Activated T-cell treated with anti-CD3 and anti-CD28 coated beads for 48 hours (primary cell): ENCODE measurements at regions not wholly inside any gene's neighbourhood (a gene's known extent, or its start where the extent isn't known, plus 50 kb on each side); places are given as distances from the start of the nearest gene placed in this dataset.

Experiments
- DNase-seq: peaks from one replicate; pipeline ENCODE4 v3.0.0-alpha.2; 2020; ENCODE audit warnings: low read depth

DNA sequence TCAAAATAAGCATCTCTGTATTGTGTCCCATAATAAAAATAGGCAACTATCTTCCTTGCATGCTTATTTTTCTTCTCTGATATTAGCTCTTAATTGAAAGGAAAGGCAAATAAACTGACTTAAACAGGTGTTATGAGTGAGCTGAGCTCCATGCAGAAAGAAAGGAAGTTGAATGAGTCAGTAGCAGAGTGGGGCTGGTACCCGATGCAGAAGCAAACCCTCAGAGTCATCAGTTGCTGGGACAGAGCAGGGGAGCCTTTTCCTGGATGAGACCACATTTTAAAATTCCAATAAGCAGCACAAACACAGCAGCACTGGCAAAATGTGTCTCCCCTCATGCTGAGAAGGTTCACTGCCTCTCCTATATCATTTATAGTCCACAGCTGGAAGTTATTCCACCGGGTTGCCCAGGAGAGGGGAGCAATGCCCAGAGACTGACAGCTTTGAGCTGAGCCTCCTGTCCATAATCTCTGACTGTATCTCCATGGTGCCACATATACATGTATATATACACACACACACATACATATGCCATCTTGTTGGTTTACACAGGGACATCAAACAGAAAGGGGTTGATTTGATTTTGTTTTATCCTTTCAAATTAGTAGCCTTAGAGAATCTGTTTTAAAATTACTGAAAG, 274.3 kb upstream of the PPARGC1A start:
- no peak for DNase-seq

DNA sequence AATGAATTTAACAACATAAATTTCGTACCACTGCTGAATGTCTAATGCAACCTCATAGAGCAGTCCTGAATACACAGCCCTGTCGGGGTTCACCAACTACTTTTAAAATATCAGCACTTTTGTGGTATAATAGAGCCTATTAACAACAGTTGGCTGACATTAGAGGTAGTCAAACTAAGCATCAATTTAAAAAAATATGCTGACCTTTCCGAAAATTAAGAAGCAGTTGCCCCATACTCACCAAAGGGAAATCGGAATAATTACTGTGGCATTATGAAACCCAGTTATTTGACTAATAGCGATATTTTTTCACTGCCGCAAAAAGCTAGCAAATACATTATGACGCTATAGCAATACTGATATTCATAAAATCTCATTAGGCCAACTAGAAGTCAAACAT, 273.5 kb upstream of the PPARGC1A start:
- DNase-seq = no peak

DNA sequence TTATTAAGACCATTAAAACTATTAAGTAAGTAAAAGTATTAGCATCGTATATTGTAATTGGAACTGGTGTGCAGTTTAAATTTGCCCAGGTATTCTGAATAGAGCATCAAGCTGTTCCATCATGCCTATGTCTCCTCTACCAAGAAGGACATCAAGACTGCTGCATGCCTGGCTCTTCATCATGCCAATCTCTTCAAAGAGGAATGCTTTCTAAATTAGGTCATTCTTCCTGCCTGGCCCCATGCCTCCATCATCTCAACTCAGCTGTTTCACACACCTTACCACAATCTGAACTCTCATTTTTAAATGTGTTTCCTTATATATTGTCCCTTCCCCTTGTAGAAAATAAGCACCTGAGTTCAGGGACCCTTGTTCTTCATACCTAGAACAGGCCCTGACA, 270.5 kb upstream of the PPARGC1A start:
- no peak for DNase-seq

DNA sequence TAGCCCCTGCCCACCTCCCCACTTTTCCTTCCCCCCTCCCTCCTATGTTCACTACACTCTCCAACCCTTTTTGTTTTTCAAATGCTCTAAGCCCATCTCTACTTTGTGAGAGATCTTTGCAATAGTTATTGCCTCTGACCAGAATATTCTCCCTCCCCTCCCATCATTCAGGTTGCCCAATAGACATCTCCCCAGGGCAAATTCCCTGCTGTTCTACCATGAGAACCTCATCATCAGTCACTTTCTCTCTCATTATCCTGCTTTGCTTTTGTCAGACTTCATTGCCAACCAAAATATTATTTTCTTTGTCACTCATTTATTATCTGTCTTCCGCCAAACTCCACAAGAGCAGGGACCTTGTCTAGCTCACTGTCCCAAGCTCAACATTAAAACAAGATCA, 268.2 kb upstream of the PPARGC1A start:
- no peak for DNase-seq

DNA sequence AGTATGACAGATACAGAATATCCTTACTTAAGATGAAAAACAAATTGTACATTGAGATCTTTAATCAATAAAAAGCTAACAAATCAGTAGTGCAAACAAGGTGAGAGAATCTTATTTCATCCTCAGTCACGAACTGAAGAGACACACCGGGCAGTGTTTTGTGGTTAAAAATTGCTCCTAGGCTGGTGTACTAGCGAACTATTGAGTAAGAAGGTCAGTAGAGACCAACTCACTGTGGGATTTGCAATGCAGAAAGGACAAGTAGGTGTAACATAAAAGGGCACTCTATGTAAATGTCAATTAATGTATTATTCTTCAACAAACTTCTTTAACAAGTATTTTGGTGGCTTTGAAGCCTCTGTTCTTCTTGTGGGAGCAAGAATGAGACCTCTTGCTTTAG, 260.2 kb upstream of the PPARGC1A start:
- DNase-seq = no peak

DNA sequence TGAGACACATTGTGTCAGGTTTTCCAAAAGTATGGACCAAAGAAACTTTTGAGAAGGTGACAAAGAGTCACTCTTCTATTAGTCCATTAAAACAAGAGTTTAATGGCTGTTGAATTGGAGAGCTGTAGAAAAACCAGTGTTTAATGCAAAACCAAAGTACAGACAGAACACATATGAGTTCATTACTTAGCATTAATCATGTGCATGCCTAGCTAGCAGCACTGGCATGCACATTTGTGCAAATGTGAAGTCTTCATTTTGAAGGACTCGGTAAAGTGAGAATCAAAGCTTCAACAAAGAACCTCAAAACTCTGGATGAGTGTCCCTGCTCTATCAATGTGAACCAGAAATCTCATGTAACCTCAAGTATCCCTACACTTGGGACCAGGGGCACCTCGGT, 256.3 kb upstream of the PPARGC1A start:
- DNase-seq = no peak

DNA sequence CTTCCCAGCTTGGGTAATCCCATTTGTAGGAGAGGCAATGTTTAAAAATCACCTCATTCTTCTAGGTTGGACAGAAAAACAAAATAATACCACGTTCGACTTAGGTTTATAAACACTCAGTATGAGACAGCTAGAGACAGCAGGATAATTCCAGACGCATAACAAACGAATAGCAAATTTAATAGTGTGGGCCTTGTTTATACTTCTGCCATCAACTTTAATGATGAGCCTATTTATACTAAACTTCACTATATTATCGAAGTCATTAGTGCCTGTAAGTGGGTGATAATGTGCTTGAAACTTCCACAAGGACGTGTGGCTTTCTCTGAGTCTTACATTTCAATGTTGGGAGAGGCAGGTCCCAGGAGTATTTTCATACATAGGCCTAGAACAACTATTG, 255.7 kb upstream of the PPARGC1A start:
- no peak for DNase-seq

DNA sequence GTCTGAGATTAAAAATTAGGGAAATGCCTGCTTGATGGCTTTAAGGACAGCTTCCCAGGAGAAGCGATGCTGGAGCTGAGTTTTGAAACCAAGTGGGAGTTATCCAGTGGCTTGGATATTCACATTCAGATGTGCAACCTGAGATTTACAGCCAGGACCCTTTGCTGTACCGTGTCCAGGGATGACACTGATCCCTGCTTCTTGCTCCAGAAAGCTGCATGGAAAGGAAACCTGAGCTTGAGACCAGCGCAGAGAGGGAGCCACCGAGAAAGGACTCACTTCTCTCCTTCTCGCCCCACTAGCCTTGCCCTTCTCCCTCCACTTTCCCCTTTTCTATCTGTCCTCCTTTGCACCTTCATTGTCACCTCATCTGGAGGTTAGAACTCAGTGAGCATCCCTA, 254.5 kb upstream of the PPARGC1A start:
- DNase-seq = no peak

DNA sequence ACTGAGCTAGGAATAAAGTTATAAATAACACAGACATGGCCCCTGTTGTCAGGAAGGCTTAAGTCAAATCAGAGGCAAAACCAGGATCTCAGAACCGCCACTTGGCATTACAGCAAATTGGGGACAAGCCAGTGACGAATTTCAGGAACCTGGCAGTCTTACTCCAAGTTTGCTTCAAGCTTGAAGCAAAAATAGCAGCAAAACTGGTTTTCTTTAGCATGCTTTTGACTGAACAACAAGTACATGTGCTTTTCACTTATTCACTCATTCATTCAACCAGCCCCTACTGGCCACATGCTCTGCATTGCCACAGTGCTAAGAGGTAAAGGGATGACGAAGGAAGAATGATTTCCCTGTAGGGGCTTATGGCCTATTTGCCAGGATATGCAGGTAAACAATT, 253.9 kb upstream of the PPARGC1A start:
- DNase-seq = no peak

DNA sequence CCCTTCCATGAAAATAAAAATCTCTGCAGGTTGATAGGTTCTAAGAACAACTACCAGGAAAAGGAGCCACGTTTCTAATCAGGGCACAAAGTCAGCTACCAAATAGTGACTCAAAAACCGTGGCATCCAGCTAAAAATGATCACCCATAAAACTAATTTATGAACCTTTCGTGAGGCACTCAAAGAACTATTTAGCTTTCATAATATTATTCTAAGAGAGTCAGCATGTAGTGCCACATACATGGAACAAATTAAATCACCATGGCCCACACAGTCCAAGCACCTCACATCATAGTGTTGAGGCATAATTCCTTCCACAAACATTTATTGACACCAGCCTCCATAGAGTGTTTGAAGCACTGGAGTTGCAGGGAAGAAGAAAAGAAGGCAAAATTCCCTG, 252.0 kb upstream of the PPARGC1A start:
- no peak for DNase-seq

DNA sequence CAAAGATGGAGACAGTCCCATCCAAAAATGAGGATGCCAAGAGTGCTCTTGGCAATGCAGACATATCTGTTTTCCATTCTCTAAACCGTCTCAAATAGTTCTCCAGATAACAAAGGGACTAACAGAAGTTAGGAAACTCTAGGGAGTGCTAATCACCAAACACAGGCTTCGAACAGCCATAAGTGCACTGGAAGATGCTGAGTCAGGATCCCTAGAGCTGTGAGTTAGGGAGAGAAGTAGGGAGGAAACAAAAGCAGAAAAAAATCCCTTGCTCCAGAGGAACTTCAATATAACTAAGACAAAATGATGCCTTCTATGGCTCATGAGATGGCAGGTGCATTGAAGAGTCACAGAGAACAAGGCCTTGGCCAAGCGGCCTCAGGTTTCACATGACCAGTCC, 251.0 kb upstream of the PPARGC1A start:
- no peak for DNase-seq

DNA sequence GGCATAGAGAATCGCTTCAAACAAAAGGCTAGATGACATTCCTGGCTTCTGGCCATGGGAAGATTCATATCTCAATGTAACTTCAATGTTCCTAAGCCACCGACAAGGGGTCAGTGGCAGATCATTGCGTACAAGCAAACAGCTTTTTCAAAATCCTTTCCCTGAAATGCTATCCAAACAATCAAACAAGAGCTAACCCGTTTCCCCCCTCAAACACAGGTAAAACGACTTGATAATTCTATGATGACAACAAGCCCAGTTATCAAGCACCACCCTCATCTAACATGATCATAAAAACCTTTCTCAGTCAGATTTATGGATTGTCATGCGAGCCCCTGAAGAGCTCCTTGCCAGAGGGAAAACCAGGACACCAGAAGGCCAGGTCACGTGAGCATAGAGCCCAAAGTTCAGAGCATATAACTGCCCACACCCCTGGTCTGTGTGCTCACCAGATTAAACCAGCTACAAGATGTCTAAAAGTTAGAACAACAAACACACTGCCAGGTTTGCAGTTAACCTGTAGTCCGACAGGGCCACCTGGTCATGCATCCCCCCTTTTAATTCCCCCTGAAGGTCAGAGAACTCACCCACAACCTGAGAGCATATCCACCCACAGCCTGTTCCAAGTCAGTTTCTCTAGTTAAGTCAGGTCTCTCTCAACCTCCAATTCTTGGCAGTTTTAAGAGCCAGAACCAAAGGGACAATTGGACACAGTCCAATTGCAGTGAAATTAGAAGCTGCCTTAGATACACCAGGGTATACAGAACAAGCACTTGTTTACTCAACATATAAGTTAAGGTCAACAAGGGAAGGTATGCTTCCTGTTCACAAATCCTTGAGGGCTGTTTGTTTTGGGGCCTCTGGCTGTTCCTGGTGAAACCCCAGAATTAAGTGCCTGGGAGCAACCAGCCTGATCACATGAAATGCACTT, 248.1 kb upstream of the PPARGC1A start:
- DNase-seq = no peak

DNA sequence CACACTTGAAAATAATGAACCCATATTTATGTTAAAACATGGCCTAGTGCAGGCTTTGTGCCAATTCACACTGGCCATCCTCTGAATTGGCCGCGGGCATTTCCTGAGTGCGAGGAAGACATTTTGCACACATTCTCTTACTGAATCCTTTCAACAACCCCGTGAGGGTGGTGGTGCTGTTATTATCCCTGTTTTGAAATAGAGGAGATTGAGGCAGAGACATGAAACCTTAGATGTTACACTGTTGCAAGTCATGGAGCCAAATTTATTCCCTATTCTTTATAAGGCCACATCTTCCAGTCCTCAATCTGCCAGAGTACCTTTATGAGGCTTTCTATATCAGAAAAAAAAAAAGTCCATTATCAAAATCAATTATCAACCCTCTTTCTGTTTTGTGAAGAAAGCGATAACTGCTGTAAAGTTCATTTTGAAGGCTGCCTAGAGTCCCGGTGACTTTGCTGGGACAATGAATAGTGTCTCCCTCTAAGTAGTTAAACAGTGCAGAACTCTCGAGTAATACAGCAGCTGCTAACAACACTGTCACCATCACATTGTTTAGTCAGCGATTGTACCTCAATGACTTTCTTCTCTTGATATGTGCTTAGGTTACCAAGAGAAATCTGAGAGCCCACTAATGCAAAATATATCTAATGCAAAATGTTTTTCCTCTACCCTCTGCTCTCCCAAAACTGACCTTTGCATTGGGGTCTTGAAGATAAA, 242.3 kb upstream of the PPARGC1A start:
- DNase-seq = no peak

DNA sequence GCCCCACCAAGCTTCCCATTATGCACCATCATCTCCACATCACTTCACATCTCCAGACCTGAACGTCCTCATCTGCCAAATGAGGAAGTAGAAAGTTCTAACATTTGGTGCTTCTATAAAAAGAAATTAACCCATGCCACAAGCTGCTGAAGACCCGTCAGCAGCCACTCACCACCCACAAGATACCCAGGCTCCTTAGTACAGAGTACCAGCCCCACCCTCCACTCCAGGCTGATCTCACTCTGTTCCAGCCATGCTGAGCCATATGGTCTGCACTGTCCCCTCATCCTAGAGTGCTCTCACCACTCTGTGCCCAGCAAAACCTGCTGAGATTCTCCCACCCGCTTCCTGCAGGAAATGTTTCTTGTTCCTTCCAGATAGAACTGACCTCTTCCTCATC, 240.8 kb upstream of the PPARGC1A start:
- no peak for DNase-seq

DNA sequence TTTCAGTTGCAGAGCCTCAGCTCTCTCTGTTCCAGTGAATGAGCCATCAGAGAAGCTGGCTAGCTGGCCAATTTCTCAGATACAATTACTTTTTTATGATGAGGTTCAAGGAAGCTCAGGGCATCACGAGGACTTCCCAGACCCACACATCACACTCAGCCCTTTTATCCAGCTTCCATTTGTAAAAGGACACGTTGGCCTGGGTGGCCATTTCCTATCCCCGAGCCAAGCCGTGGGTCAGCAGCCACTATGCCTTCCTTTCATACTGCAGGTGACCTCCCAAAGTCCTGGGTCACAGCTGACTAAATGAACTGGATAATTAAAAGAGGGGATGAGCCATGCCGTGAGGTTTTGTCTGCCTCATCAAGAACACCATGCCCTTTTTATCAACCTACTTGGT, 236.9 kb upstream of the PPARGC1A start:
- no peak for DNase-seq

DNA sequence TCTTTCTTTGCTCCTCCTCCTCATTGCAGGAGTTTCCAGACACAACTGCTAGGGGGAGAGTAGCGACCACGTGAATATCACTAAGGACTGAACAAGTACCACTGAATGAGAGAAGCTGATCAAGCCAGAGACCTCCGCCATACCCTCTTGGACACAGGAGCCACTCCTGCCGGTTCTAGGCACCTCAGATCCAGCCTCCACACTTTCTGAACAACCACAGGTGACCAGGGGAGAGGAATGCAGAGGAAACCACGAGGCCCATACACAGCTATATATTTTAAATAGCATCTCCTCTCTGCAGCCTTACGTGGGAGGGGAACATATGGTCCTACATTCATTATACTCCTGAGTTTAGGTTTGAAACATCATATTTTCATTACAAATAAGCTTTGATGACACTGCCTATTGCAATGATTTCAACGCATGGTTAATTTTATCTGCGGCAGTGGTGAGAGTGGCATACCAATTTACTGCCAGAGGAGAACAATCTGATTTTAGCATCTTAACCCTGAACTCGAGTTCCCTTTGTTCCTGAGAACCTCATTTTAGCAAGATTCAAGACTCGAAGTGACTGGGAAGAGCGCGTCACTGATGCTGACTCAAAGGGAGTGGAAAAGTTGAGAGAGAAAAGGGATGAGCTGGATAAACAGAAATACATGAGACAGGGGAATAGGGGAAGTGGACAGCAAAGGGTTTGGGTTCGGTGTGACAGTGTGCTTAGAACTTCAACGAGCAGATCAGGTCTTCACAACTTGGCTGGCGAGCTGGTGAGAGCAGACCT, 231.7 kb upstream of the PPARGC1A start:
- DNase-seq = no peak

DNA sequence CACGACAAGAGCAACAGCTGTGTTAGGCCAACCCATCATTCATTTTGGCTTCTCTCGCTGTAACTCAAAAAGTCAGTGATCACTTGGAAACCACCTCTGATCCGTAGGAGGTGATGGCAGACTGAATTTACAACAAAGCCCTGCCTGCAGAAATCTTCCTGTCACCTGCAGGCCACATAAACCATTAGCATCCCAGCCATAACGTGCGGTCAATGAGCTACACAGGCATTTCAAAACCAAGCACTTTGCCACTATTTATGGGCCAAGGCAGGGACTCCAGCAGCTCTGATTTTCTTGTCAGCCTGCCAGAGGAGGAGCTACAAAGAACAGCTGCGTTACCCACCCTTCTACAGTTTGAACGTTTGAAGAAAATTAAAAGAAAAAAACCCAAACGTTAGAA, 228.1 kb upstream of the PPARGC1A start:
- no peak for DNase-seq

DNA sequence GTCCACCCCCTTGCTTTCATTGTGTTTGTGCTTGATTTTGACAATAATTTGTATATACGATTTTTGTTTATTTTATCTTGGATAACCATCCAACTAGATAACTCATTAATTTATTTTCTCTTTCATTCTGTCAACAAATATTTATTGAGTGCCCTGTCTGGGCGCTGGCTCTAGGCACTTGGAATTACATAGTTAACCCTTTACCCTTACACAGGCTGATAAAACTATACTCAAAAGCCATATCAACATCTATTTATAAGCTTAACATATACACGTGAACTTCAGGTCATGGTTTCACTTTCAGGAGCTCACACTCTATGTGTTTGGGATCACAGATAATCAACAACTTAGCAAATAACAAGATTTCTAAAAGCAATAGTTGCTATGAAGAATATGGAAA, 226.3 kb upstream of the PPARGC1A start:
- no peak for DNase-seq

DNA sequence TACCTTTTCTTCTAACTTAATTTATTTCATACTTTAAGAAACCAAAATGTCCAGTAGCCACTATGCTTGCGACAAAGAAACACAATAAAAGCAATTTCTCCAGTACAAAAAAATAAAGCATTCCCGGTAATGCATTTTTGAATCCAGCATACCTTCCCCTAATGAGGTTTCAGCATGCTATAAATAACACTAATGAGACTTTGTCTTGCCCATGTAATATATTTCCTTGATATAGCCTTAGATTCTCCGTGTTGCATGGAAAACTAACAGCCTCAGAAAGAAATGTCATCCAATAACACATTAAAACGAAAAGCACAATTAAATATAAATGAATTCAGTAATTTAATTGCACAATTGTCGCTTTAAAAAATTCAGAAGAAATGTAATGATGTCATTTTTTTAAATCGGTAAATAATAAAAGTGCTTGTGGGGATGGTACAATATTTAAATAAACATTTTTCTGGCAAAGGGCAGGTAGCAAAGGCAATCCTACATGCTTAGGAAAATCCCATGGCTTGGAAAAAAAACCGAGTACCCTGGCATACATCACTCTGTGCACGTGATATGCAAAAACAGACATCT, 225.2 kb upstream of the PPARGC1A start:
- no peak for DNase-seq

DNA sequence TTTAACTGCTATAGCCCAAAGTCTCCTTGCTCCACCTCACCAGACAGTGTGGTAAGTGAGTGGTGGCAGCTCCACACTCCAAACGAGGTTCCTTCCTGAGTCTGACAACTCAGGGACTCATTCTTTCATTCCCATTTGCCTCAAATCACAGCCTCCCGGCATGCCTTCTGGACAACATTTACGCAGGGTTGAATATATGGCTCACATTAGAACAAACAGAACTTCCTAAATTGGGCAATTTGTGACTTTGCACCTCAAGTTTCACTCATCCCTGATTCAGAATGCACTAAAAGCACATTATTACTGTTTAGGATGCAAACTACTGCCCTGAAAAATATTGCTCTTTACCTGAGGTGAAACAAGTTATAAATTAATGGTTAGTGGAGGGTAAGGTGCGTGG, 224.6 kb upstream of the PPARGC1A start:
- no peak for DNase-seq

DNA sequence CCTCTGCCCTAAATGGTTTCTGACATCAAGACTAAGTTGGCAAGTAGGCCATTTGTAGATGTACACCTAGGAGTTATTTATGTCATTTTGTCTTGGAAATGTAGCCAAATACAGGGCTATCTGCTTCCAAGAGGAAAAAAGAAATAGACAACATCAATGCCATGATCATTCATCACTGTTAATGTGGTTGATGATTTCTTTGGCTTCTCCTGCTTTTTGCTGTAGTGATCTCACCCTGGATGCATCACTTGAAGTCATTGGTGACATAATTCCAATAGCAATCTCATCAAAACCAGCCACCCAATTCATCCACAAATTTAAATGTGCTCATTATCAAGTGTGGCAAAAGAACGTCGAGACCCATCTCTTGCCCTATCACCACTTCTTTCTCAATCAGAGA, 222.6 kb upstream of the PPARGC1A start:
- DNase-seq = no peak

DNA sequence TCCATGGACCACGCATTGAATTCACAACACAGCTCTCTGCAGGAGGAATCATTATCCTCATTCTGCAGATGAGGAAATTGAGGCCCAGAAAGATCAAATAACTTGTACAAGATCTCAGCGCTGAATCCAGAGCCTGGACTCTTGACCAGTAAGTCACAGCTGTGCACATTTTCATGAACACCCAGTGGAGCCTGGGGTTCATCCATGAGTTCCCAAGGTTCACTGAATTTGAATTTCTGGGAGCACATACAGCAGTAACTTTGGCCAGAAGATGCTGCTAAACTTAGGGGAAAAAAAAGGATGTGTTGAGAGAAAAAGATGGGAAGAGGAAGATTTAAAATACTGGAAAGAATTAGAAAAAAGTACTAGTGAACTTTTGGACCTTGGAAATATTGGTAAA, 218.7 kb upstream of the PPARGC1A start:
- DNase-seq = no peak
